IMR-90 (cell line): ENCODE measurements at regions not wholly inside any gene's neighbourhood (a gene's known extent, or its start where the extent isn't known, plus 50 kb on each side); places are given as distances from the start of the nearest gene placed in this dataset.

Experiments used
- ATAC-seq: fragments of 200-7000 bp; cut with Tn5 transposase; 2 replicates; pipeline ENCODE4 v1.9.1; 2020; ENCODE audit warnings: low read depth, mild to moderate bottlenecking, moderate library complexity
- BruUV-seq: library from RNA; stranded (reverse); fragments of 400-500 nt; replicated peaks from 2 replicates; lab custom pipeline; 2021; lab: Mats Ljungman, UMichigan
- CTCF ChIA-PET: fragments of 300-600 bp; formaldehyde crosslinking; extraction: SDS; loops from one replicate; lab custom pipeline; 2021; ENCODE audit warnings: antibody characterized with exemption; lab: Yijun Ruan, JAX
- POLR2A ChIA-PET: fragments of 300-600 bp; sonication (Branson Sonifier 250); formaldehyde crosslinking; loops from one replicate; lab custom pipeline; 2022; ENCODE audit warnings: antibody characterized with exemption; ENCODE audit not compliant: unreplicated experiment; lab: Charles Lee
- DNase-seq: peaks from one replicate; pipeline ENCODE4 v3.0.0; 2013
- H2AFZ ChIP-seq: replicated peaks from 2 replicates; pipeline ENCODE3; 2013; ENCODE audit warnings: low read length, mild to moderate bottlenecking; ENCODE audit not compliant: poor library complexity
- H2AK5ac ChIP-seq: 2 replicates; pipeline ENCODE4 v1.6.1; 2013; ENCODE audit warnings: low read depth, low read length, inconsistent platforms
- H2AK9ac ChIP-seq: replicated peaks from 2 replicates; pipeline ENCODE3; 2013; ENCODE audit warnings: mild to moderate bottlenecking, low read depth, low read length, moderate library complexity; ENCODE audit not compliant: poor library complexity
- H2BK120ac ChIP-seq: 2 replicates; pipeline ENCODE4 v1.6.1; 2013; ENCODE audit warnings: low read depth, low read length, inconsistent platforms
- H2BK15ac ChIP-seq: 3 replicates; pipeline ENCODE4 v1.6.1; 2013; ENCODE audit warnings: low read depth, low read length, inconsistent platforms
- H2BK20ac ChIP-seq: 2 replicates; pipeline ENCODE4 v1.6.1; 2013; ENCODE audit warnings: low read depth, mild to moderate bottlenecking, inconsistent platforms, low read length, moderate library complexity
- H2BK5ac ChIP-seq: 2 replicates; pipeline ENCODE4 v1.6.1; 2013; ENCODE audit warnings: mild to moderate bottlenecking, low read depth, low read length, inconsistent platforms; ENCODE audit not compliant: poor library complexity, severe bottlenecking
- H3K14ac ChIP-seq: replicated peaks from 2 replicates; pipeline ENCODE4 v1.6.1; 2013; ENCODE audit warnings: low read depth, low read length, inconsistent platforms
- H3K18ac ChIP-seq: 2 replicates; pipeline ENCODE4 v1.6.1; 2013; ENCODE audit warnings: low read depth, low read length, control low read depth
- H3K23ac ChIP-seq: 2 replicates; pipeline ENCODE4 v1.6.1; 2013; ENCODE audit warnings: low read depth, low read length, inconsistent platforms
- H3K27ac ChIP-seq: 2 replicates; pipeline ENCODE4 v1.5.1; 2013; ENCODE audit warnings: mild to moderate bottlenecking, control low read depth, low read length; ENCODE audit not compliant: insufficient read depth
- H3K27me3 ChIP-seq: 2 replicates; pipeline ENCODE4 v1.6.1; 2013; ENCODE audit warnings: low read length; ENCODE audit not compliant: control insufficient read depth, insufficient read depth
- H3K36me3 ChIP-seq: 2 replicates; pipeline ENCODE4 v1.6.1; 2013; ENCODE audit warnings: low read length, mixed read lengths; ENCODE audit not compliant: control insufficient read depth, insufficient read depth
- H3K4ac ChIP-seq: 2 replicates; pipeline ENCODE4 v1.6.1; 2013; ENCODE audit warnings: low read depth, low read length, inconsistent platforms
- H3K4me1 ChIP-seq: 2 replicates; pipeline ENCODE4 v1.6.1; 2013; ENCODE audit warnings: low read length, mixed read lengths; ENCODE audit not compliant: control insufficient read depth, insufficient read depth
- H3K4me2 ChIP-seq: 2 replicates; pipeline ENCODE4 v1.6.1; 2013; ENCODE audit warnings: low read depth, mild to moderate bottlenecking, control low read depth, low read length, moderate library complexity
- H3K4me3 ChIP-seq: 2 replicates; pipeline ENCODE4 v1.5.1; 2013; ENCODE audit warnings: low read depth, mild to moderate bottlenecking, control low read depth, low read length, moderate library complexity; ENCODE audit not compliant: insufficient read depth
- H3K56ac ChIP-seq: 2 replicates; pipeline ENCODE4 v1.6.1; 2013; ENCODE audit warnings: low read length, inconsistent platforms; ENCODE audit not compliant: insufficient read depth; ENCODE audit errors: extremely low read depth
- H3K79me1 ChIP-seq, 2 experiments: 2 replicates each; pipeline ENCODE4 v1.6.1; 2013; ENCODE audit warnings: low read length in 2 of 2, inconsistent platforms in 1 of 2, low read depth in 1 of 2
- H3K9ac ChIP-seq: 2 replicates; pipeline ENCODE4 v1.6.1; 2013; ENCODE audit warnings: low read depth, low read length, control low read depth
- H3K9me1 ChIP-seq: 2 replicates; pipeline ENCODE4 v1.6.1; 2013; ENCODE audit warnings: low read length, inconsistent platforms; ENCODE audit not compliant: insufficient read depth
- H3K9me3 ChIP-seq: 2 replicates; pipeline ENCODE4 v1.6.1; 2013; ENCODE audit warnings: low read length; ENCODE audit not compliant: control insufficient read depth, insufficient read depth
- H4K20me1 ChIP-seq: 2 replicates; pipeline ENCODE4 v1.6.1; 2013; ENCODE audit warnings: low read length, inconsistent platforms; ENCODE audit not compliant: insufficient read depth
- H4K5ac ChIP-seq: 2 replicates; pipeline ENCODE4 v1.6.1; 2013; ENCODE audit warnings: mild to moderate bottlenecking, low read depth, low read length, control low read depth
- H4K8ac ChIP-seq, 2 experiments: 2 replicates each; pipeline ENCODE4 v1.6.1; 2013; ENCODE audit warnings: low read depth in 2 of 2, low read length in 2 of 2, control low read depth in 1 of 2, inconsistent platforms in 1 of 2
- H4K91ac ChIP-seq: 2 replicates; pipeline ENCODE4 v1.6.1; 2013; ENCODE audit warnings: low read depth, low read length, inconsistent platforms; ENCODE audit not compliant: insufficient read depth
- BHLHE40 ChIP-seq: fragments of 150-350 bp; IDR thresholded peaks from 2 replicates; pipeline ENCODE4 v1.6.1; 2016; ENCODE audit warnings: mild to moderate bottlenecking, low read depth, low read length
- CEBPB ChIP-seq: IDR thresholded peaks from 2 replicates; pipeline ENCODE4 v1.6.1; 2012; ENCODE audit warnings: low read depth, low read length, improper control_type of control experiment
- CHD1 ChIP-seq: IDR thresholded peaks from 2 replicates; pipeline ENCODE4 v1.6.1; 2012; ENCODE audit warnings: low read depth, low read length, improper control_type of control experiment
- CTCF ChIP-seq: conservative IDR thresholded peaks from 2 replicates; pipeline ENCODE4 v1.5.1; 2012; ENCODE audit warnings: mild to moderate bottlenecking, low read depth, low read length, improper control_type of control experiment
- FOS ChIP-seq: fragments of 150-350 bp; IDR thresholded peaks from 2 replicates; pipeline ENCODE4 v1.6.1; 2016; ENCODE audit warnings: low read depth, low read length
- MAFK ChIP-seq: IDR thresholded peaks from 2 replicates; pipeline ENCODE4 v1.6.1; 2012; ENCODE audit warnings: low read depth, low read length, improper control_type of control experiment
- MAZ ChIP-seq: IDR thresholded peaks from 2 replicates; pipeline ENCODE4 v1.6.1; 2012; ENCODE audit warnings: low read depth, mild to moderate bottlenecking, low read length, improper control_type of control experiment, moderate library complexity, borderline replicate concordance
- MXI1 ChIP-seq: IDR thresholded peaks from 2 replicates; pipeline ENCODE4 v1.6.1; 2012; ENCODE audit warnings: low read depth, mild to moderate bottlenecking, low read length, moderate library complexity, borderline replicate concordance
- NFE2L2 ChIP-seq: fragments of 150-350 bp; IDR thresholded peaks from 2 replicates; pipeline ENCODE4 v1.6.1; 2016; ENCODE audit warnings: low read depth, mild to moderate bottlenecking, low read length
- POLR2A ChIP-seq: IDR thresholded peaks from 2 replicates; pipeline ENCODE4 v1.6.1; 2012; ENCODE audit warnings: mild to moderate bottlenecking, low read depth, low read length
- RAD21 ChIP-seq: IDR thresholded peaks from 2 replicates; pipeline ENCODE4 v1.6.1; 2012; ENCODE audit warnings: low read length, improper control_type of control experiment
- RCOR1 ChIP-seq: IDR thresholded peaks from 2 replicates; pipeline ENCODE4 v1.6.1; 2012; ENCODE audit warnings: mild to moderate bottlenecking, low read length, improper control_type of control experiment; ENCODE audit not compliant: insufficient replicate concordance
- RFX5 ChIP-seq: IDR thresholded peaks from 2 replicates; pipeline ENCODE4 v1.8.0; 2012; ENCODE audit warnings: low read depth, mild to moderate bottlenecking, low read length, moderate library complexity
- SMC3 ChIP-seq: fragments of 150-350 bp; IDR thresholded peaks from 2 replicates; pipeline ENCODE4 v1.6.1; 2016; ENCODE audit warnings: low read depth, mild to moderate bottlenecking, antibody characterized with exemption, low read length, moderate library complexity
- USF2 ChIP-seq: fragments of 150-350 bp; IDR thresholded peaks from 2 replicates; pipeline ENCODE4 v1.6.1; 2017; ENCODE audit warnings: mild to moderate bottlenecking, antibody characterized with exemption, low read length, low read depth
- WGBS, 2 experiments: methylation state at CpG; one replicate each; pipeline versions ENCODE4 v1.1.5 to v1.1.7; 2013; ENCODE audit warnings: missing lambda C conversion rate in 2 of 2; ENCODE audit not compliant: insufficient read length in 1 of 2; ENCODE audit errors: extremely low coverage in 2 of 2; 5-methylcytosine and 5-hydroxymethylcytosine counted together
- dilution Hi-C: fragments of 300-500 bp; cut with HindIII; formaldehyde crosslinking; loops from one replicate; pipeline ENCODE4 v1.14.3; 2018; ENCODE audit warnings: low sequenced_read_pairs; ENCODE audit not compliant: unreplicated experiment
- in situ Hi-C: fragments of 300-500 bp; cut with MboI; formaldehyde crosslinking; loops from 3 replicates; pipeline ENCODE4 v1.14.3; 2019; ENCODE audit warnings: low sequenced_read_pairs, inconsistent platforms, mixed read lengths
- intact Hi-C: fragments of 100-400 bp; cut with micrococcal nuclease; formaldehyde crosslinking; loops from 2 replicates; pipeline ENCODE4 v1.10.0; 2022
- TF ChIP-seq, protein P1 (sequence below): fragments of 150-350 bp; IDR thresholded peaks from 2 replicates; pipeline ENCODE4 v1.6.1; 2016; ENCODE audit warnings: low read depth, mild to moderate bottlenecking, low read length, moderate library complexity, borderline replicate concordance

GRCh38 chr1:72851597-72851996 is 569.3 kb upstream of the NEGR1 start:
- no peaks in the 10 kb centered on the region for H3K9me1 ChIP-seq
- dilution Hi-C loops (no loop called here), in situ Hi-C loops (no loop called here), intact Hi-C loops (no loop called here)
- BruUV-seq, result no TSS peak
- no peak overlapping the region for H3K4me2 ChIP-seq
- no peak overlapping the region for H2AK5ac ChIP-seq
- no peak overlapping the region for H2BK20ac ChIP-seq
- no peak overlapping the region for H3K23ac ChIP-seq
- ChIA-PET CTCF (no interaction called here), POLR2A (no interaction called here)
- H4K8ac ChIP-seq, result no peak overlapping the region
- H4K91ac ChIP-seq, result no peak overlapping the region
- WGBS, 2 experiments, result no CpG with 5 or more reads among the region's 4 CpGs
- peaks cover 4% of the 10 kb centered on the region; the same call in 1 of the 2 replicates for H3K9me3 ChIP-seq
- H2AK9ac ChIP-seq, result no peak overlapping the region
- no peak overlapping the region for H3K9ac ChIP-seq
- DNase-seq (no peak), ATAC-seq (no peak)
- no peaks in the 10 kb centered on the region for H3K27me3 ChIP-seq
- H3K79me1 ChIP-seq, result no peaks in the 10 kb centered on the region
- no peaks in the 10 kb centered on the region for H4K20me1 ChIP-seq
- H2AFZ ChIP-seq, result no peak overlapping the region
- H4K5ac ChIP-seq, result no peak overlapping the region
- H3K4me1 ChIP-seq, result no peaks in the 10 kb centered on the region
- no peak overlapping the region for H3K18ac ChIP-seq
- no peaks in the 10 kb centered on the region for H3K36me3 ChIP-seq
- TF ChIP-seq MXI1 (no peak), MAFK (no peak), POLR2A (no peak), BHLHE40 (no peak), USF2 (no peak), MAZ (no peak), SMC3 (no peak), RAD21 (no peak), RFX5 (no peak), NFE2L2 (no peak), RCOR1 (no peak), CEBPB (no peak), CTCF (no peak), CHD1 (no peak), FOS (no peak)
- TF ChIP-seq, protein P1, sequence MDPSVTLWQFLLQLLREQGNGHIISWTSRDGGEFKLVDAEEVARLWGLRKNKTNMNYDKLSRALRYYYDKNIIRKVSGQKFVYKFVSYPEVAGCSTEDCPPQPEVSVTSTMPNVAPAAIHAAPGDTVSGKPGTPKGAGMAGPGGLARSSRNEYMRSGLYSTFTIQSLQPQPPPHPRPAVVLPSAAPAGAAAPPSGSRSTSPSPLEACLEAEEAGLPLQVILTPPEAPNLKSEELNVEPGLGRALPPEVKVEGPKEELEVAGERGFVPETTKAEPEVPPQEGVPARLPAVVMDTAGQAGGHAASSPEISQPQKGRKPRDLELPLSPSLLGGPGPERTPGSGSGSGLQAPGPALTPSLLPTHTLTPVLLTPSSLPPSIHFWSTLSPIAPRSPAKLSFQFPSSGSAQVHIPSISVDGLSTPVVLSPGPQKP, result no peak
- no peak overlapping the region for H3K14ac ChIP-seq
- no peak overlapping the region for H2BK5ac ChIP-seq
- no peak overlapping the region for H3K4ac ChIP-seq
- H2BK120ac ChIP-seq, result no peak overlapping the region
- no peak overlapping the region for H2BK15ac ChIP-seq
- H3K4me3 ChIP-seq, result no peak overlapping the region
- H3K56ac ChIP-seq, result no peak overlapping the region
- H3K27ac ChIP-seq, result no peak overlapping the region
